ENCODE measurements at regions not wholly inside any gene's neighbourhood (a gene's known extent, or its start where the extent isn't known, plus 50 kb on each side); places are given as distances from the start of the nearest gene placed in this dataset.
A peak's percentile ranks its signal among the peaks of the same experiment; 100 is the strongest.
"Not testable (repeated sequence)": the region's sequence is repeated elsewhere in the genome, so short reads cannot be mapped to it uniquely, and the experiment has no call there.

DNA sequence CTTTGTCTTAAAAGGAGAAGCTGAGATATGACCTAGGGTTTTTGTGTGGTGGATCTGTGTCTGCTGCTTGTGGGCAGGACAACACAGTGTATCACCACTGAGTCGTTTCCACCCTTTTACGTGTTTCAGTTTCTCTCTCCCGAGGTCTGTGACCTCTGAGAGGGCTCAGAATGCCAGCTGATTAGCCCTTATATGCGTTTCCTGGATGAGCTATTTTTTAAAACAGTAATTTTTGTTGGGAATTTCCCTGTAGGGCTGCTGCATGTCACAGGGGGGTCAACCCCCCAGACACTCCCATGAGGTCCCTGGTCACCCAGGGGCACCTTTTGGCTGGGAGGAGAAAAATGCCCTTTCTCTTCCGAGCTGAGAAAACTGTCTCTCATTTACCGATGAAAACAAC lies 170.4 kb upstream of the CASK start:
- DNase-seq: peak; percentile 8

DNA sequence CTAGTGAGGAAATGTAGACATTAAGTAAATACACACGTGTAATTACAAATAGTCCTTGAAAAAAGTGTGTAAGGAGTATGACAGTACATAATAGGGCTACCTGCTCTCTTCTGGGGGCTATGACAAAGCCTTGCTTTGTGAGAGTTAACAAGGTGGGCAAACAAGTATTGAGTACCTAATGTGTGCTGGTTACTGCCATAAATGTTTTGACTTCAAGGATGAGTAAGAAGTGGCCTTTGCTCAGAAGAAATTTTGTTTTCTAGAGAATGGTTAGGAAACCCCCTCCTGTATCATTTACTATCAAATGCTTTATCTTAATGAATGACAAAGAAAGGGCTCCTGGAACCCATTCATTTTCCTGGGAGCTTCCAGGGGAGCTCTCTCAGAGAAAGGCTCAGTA lies 167.0 kb upstream of the CASK start:
- DNase-seq: peak; percentile 25

DNA sequence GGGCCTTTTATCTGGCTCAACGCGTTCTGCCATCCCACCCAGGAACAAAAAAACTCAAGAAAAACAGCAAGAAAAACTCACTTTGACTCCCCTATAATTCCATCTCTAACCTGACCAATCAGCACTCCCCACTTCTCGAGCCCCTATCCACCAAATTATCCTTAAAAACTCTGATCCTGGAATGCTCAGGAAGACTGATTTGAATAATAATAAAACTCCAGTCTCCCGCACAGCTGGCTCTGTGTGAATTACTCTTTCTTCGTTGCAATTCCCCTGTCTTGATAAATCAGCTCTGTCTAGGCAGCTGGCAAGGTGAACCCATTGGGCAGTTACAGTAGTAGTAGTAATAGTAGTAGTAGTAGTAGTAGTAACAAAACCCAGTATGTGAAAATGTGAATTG lies 165.7 kb upstream of the CASK start:
- no peak for DNase-seq

DNA sequence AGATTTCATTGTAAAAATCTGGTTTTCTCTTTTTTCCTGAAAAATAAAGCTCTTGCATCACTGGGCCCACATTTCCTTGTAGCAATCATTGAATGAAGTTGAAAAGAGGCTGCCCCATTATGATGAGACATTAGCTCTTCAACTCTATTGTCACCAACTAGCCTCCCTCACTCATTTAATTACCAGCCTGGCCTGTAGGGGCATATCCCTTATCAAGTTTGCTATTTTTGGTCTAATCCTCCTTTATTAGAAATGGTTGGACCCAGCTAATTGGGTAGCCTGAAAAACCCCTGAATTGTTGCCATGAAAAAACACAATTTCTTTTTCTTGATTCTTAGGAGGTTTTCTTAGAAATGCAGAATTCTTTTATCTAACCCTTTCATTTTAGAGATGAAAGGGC lies 164.6 kb upstream of the CASK start:
- DNase-seq: no peak

DNA sequence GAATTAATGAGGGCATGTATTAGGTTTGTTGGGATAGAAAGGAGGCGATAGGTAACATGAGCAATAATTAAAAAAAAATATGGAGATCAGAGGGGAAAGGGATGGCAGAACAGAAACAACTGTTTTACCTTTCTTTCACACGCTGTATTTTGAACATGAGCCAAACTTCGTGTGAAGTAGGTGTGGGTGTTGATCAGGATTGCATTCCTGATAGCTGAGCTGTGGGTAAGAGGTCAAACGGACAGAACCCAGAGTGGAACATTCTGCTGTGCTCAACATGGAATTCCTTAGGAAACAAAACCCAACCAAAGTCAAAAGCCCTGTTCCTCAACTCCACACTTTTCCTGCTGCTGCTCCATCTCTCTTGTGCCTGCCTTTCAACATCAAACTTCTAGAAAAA lies 162.5 kb upstream of the CASK start:
- DNase-seq: no peak

DNA sequence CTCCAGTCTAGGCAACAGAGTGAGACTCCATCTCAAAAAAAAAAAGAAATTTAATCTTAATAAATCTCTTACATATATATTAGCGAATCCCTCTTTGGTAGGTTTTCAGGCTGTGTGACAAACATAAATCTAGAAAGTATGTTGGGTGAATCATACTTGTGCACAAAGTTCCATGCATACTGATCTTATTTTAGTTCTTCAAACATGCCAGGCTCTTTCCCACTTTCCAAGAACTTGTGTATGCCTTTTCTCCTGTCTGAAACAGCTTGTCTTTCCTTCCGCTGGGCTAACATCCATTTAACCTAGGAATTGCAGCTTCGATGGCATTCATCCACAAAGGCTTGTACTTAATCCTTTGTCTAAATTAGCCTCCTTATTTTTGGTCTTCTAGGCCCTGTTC lies 156.6 kb upstream of the CASK start:
- no peak for DNase-seq

DNA sequence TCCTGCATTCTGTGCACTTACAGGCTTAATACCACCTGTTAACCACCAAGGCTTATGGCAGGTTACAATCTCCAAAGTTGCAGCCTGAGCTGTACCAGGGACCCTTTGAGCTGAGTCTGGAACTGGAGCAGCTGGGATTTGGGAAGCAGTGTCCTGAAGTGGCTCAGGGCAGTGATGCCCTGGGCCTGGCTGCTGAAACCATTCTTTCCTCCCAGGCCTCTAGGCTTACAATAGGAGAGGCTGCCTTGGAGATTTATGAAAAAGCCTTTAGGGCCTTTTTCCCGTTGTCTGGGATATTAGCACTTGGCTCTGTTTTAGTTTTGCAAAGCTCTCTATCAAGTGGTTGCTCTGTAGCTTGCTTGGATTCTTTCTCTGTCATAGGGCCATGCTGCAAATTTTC lies 154.3 kb upstream of the CASK start:
- no peak for DNase-seq

DNA sequence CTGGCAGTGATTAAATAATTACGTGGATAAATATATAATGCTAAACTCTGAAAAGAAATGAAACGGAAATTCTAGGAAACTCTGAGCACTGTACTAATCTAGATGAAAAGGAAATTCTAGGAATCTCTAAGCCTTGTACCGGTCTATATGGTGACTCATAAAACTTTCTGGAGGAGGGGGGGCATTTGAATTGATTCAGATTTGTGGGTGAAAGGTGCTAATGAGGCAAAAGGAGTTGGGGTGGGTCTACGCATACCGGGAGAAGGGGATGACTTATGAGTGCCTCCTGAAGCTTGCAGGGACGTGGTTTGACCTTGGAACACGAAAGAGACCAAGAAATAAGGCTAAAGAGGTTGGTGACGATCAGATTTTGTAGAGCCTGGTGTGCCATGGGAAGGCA lies 151.7 kb upstream of the CASK start:
- DNase-seq: peak; percentile 34

DNA sequence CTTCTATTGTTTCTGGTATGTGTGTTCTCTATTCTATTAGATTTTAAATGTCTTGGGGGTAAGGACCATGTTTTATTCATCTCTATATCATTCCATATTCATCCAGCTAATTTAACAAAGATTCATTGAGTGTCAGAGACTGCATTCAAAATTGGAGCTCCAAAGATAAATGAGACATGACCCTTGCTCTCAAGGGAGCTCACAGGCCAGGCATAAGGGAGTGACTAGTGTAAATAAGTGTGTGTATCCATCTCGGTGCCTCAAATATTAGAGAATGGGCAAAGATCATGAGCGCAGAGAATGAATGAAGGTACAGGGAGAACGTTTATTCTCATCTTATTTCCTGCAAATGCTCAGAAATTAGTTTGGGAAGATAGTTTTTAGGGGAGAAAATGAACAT lies 150.1 kb upstream of the CASK start:
- no peak for DNase-seq

DNA sequence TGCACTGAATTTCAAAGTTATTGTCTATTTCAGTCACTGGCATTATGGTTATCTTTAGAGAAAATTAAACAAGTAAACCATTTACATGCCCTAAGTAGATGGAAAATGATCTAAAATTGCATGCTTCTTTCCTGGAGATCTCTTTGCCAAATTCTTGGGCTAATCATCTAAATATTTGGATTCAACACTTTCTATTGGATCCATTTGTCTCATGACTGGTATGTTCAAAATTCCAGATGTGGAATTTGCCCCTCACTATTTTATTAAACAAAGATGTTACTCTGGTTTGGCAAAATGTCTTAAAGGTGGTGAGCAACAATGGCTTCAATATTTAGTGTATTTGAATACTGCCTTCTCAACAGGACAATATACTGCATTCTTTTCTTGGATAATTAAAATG lies 147.5 kb upstream of the CASK start:
- no peak for DNase-seq

DNA sequence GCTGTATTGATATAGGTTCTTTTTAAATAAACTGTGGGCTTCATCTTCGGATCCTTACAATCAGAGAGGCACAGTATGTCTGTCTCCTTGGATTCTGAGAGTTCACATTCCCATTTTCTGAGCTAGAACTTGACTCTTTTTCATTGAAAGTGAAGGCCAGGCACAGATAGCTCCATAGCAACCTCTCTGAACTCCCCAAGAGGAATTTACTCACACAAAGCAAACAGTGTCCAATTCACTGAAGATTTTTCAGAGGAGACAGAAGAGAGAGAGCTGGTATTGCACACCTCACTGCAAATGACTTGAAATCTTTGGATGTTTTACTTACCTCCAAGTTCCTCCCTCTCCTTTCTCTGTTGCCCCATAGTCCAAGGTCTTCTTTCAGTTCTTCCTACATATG lies 130.9 kb upstream of the CASK start:
- DNase-seq: no peak

DNA sequence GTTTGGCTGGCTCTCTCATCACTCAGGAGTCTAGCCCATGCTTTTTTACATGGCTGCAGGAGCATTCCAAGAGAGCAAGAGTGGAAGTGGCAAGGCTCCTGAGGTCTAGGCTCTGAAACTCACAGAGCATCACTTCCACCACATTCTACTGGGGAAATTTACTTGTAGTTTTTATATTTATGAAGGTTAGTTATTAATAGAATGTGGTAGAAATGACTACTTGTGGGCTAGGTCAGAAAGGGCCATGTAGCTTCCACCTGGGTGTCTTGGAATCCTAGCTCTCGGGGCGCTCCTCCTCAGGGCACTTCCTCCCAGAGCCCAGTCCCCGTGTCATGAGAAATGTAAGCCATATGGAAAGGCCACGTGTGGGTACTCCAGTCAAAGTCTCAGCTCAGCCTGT lies 127.0 kb upstream of the CASK start:
- DNase-seq: no peak

DNA sequence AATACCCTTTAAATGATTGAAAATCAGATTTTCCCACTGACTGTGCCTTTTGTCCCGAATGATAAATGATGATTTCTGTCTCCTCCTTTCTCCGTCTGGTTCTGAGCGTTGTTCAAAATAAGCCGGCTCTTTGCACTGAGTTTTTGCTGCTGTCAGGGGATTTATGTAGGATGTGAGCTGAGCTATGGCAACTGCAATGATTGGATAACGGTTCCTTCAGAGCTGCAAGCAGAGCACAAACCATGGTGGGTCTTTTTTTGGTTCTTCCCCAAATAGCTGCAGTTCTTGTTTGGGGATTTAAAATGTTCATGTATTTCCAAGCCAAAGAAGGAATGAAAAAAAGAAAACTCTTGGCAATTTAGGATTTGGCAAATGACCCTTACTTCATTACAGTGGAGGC lies 124.5 kb upstream of the CASK start:
- DNase-seq: no peak

DNA sequence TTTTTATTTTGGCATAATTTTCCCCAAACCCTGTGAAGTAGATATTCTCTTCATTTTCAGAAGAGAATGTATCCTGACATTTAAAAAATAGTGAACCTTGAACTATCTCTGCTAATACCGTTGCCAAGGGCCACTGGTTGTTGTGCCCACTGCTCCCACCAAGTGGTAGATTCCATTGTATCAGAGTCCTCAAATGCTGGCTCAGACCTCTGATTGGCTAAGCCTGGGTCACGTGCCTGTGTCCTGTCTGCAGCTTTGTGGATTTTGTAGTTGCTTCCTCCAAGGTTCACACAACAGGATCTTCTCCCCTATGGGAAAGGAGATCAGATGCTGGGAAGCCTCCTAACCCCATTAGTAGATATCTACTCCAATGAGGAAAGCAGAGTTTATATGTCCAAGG lies 104.8 kb upstream of the CASK start:
- DNase-seq: no peak

DNA sequence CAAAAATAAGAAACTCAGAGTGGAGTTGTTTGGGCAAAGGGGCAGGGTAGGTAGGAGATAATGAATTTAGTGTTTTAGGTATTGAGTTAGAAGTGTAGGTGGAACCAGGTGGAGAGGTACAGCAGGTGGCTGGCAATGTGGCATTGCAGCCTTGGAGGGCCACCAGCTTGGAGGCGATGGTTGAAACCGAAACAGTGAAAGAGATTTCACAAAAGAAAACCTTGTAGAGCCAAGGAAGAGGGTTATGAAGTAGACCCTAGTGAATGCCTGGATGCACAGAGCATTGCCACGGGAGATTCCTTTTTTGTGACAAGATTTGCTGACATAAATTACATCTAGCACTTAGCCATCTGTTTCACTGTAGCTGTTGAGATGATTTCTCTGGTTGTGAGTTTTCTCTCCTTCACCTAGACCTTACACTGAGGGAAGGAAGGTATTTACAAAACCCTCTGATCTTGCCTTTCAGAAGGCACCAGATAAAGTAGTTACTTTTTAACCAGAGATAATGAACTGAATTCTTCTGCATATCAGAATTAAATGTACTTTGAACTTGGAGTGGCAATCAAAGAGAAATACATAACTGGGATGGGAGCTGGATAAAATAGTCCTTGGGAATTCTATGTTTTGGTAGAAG lies 104.1 kb upstream of the CASK start:
- DNase-seq: no peak

DNA sequence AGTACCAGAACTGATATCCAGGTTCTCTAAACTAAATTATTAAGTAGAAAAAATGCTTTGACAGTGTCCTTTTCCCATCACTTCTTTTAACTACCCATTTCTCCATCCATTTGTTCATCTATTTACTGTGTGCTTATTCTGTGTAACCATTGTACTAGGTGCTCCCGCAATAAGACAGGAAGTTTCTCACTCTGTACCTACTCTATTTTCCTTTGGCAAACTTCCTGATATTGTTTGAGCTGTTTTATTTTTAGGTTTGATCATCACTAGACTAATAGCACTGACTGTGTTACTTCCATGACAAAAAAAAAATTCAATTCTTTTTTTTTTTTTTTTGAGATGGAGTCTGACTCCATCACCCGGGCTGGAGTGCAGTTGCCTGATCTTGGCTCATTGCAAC lies 102.5 kb upstream of the CASK start:
- no peak for DNase-seq

DNA sequence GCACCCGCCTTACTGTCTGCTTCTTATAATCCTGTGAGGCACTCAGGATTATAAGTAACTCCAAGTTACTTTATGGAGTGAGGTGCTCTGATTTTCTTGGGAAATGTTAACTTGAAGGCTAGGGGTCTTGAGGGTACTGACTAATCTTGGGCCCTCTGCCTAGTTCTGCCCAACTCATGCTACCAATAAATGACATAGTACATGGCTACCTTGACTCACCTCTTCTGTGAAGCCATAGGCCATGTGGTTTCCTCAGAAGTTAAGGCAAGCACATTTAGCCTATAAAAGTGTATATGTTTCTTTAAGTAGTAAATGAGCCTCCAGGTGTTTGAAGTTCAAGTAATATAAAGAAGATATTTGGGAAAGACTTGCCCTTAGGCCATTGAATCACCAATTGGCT lies 99.8 kb upstream of the CASK start:
- no peak for DNase-seq

DNA sequence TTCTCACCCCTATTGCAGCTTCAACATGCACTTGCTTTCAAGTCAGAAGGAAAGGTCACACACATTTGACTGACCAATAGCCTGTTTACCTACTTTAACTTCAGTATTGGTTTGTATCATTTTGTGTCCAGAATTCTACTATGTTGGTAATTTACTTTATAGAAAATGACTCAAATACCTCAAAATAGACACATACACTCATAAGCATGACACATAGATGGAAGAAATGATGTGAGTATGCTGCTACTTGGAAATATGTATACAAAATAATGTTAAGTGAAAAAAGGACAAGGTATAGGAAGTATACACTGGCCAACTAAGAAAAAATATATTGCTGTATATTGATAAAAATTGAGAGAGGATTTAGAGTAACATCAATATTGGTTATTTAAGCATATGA lies 98.8 kb upstream of the CASK start:
- no peak for DNase-seq

DNA sequence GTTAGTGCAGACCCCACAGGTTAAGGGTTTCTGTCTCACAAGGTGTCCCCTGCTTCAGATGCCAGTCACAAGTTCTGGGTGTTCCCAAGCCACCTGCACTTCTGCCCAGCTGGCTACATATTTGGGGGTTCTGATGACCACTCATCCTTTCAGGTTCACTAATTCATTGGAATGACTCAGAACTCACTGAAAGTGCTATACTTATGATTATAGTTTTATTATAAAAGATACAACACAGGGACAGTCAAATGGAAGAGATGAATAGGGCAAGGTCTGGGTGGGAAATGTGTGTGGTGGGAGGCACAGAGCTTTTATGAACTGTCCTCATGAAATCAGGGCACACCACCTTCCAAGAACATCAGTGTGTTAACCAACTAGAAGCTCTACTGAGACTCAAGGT lies 97.7 kb upstream of the CASK start:
- DNase-seq: no peak

DNA sequence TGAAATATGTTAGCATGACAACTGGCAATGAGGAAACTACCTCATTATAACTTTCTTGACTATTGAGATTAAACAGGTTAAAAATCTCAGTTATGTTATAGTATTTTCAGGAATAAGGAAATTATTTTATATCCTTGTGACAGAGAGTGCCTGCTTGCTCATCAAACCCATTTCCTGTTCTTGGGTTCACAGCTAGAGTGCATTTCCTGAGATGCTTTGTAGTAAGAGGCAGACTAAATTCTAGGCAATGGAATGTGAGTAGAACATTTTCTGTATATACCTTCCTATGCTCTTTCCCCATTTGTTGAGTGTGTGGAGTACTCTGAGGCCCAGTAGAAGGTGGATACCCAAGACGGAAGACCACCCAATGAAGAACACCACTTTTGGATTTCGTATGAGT lies 96.9 kb upstream of the CASK start:
- DNase-seq: no peak

DNA sequence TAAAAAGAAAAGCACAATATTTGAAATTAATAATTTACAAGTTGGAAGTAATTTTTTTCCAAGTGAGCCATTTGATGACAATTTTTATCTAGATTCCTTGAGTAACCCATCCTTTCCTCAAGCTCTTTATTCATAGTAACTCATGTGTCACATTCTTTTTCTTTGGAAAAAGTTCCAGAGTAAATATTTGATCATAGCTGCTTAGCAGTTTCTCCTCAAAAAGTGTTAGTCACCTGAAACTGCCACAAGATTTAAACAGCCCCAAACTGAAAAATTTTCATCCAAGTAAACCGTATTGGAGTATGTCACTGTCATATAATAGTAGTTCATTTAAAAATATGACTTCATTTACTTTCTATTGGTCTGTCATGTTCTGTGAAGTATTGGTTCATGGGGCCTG lies 94.6 kb upstream of the CASK start:
- no peak for DNase-seq

DNA sequence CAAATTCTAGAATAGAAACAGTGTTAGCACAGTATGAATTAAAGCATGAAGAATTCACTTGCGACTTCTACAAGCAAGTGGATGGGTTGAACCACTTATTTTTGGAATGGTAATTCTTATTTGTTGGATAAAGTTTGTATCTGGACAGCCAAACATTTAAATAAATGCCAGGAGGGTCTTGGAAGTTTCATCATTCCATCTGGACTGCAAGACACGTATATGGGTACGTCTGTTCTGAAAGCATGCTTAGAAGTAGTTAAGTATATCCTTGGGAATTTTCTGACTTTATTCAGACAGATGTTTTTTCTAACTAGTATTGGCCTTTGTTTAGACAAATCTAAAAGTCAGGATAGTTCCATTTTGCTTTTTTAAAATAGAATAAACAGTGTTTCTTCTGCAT lies 77.5 kb upstream of the CASK start:
- DNase-seq: no peak

DNA sequence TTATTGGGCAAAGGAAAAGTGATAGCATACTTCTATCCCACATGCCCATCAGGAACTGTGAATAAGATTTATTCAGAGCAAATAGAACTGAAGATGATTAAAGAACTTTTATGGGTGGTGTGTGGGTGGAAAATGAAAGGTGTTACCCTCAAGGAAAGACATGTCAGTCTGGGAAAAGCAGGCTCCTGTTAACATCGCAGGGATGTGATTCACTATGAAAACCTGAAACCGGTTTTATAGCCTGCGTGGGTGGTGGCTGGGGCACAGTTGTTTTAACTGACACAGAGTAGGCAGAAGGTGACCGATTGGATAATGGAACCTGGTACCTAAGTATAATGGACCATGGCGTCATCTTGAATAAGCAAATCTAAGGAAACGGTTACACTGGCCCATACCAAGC lies 61.3 kb upstream of the CASK start:
- no peak for DNase-seq

DNA sequence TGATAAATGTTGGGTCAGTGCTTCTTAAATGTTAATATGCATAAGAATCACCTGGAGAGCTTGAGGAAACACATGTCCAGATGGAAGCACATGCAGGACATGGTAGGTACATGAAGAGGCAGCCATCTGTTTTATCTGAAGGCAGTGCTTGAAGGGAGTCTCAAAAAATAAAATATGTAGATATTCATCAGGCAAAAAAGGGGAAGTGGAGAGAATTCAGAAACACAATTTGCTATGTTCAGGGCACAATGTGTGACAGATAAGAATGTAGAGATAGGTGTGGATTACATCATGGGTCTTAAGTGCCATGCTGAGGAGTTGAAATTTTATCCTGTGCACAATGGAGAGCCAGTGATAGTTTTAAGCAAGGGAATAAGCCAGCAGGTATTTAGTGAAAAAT lies 59.6 kb upstream of the CASK start:
- DNase-seq: no peak

DNA sequence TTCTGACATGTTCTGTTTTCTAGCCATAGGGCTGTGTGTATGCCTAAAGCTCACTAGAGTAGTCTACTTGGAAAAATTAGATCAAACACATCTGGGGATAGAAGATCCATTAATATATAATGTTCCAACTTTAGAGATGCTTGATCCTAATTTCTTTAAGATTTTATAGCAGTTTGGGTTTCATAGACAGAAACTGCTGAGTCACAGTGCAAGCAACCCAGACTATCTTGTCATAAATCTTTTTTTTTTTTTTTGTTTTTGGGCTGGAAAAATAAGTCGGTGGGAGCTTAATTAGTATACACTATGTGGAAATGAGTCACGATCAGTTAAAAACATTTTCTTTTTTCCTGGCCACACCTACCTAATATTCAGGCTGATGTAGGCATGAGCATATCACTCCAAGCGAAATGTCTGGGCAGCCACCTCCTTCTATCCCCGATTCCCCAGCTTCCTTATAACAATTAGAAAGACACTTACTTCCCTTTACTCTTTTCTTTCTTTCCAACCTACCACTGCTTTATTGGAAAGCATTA lies 58.2 kb upstream of the CASK start:
- DNase-seq: no peak

DNA sequence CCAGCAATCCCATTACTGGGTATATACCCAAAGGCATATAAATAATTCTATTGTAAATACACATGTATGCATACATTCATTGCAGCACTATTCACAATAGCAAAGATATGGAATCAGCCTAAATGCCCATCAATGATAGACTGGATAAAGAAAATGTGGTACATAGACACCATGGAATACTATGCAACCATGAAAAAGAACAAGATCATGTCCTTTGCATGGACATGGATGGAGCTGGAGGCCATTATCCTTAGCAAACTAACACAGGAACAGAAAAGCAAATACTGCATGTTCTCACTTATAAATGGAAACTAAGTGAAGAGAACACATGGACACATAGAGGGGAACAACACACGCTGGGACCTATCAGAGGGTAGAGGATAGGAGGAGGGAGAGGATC lies 51.3 kb upstream of the CASK start:
- not testable (repeated sequence) for DNase-seq
